Endothelial cell of umbilical vein (primary cell): ENCODE measurements at regions not wholly inside any gene's neighbourhood (a gene's known extent, or its start where the extent isn't known, plus 50 kb on each side); places are given as distances from the start of the nearest gene placed in this dataset.

Experiments
- BruUV-seq: library from RNA; stranded (reverse); fragments of 400-500 nt; replicated peaks from 2 replicates; lab custom pipeline; 2021; lab: Mats Ljungman, UMichigan
- CTCF ChIA-PET: fragments of 300-600, 350-600 bp; sonication (Branson Sonifier 250); formaldehyde crosslinking; loops from one replicate; lab custom pipeline; 2021; ENCODE audit warnings: antibody characterized with exemption, inconsistent platforms; lab: Charles Lee
- POLR2A ChIA-PET: fragments of 300-600, 350-600 bp; sonication (Branson Sonifier 250); formaldehyde crosslinking; loops from one replicate; lab custom pipeline; 2021; ENCODE audit warnings: antibody characterized with exemption, inconsistent platforms; lab: Charles Lee
- DNase-seq: peaks from one replicate; pipeline ENCODE4 v3.0.0-alpha.2; 2011; ENCODE audit warnings: low read depth, low spot score
- FAIRE-seq: peaks from 2 replicates; lab custom pipeline; 2011; peaks lifted over from hg19 to GRCh38; lab: Jason Lieb, UNC
- H2AFZ ChIP-seq: 2 replicates; pipeline ENCODE4 v1.6.0; 2012; ENCODE audit warnings: low read depth, low read length, control low read depth, inconsistent platforms
- H3K27ac ChIP-seq: 2 replicates; pipeline ENCODE4 v1.5.1; 2011; ENCODE audit warnings: low read depth, mild to moderate bottlenecking, control low read depth, low read length, moderate library complexity; ENCODE audit not compliant: insufficient read depth
- H3K27me3 ChIP-seq, 2 experiments: 2 replicates each; pipeline versions ENCODE4 v1.6.0 to v1.6.1; 2011; ENCODE audit warnings: low read length in 2 of 2, mixed read lengths in 1 of 2; ENCODE audit not compliant: control insufficient read depth in 2 of 2, insufficient read depth in 2 of 2
- H3K36me3 ChIP-seq, 2 experiments: 2 replicates in 1 of 2; 3 replicates in 1 of 2; pipeline ENCODE4 v1.5.1; 2011; ENCODE audit warnings: low read length in 2 of 2, mild to moderate bottlenecking in 1 of 2, moderate library complexity in 1 of 2; ENCODE audit not compliant: control insufficient read depth in 2 of 2, insufficient read depth in 2 of 2; ENCODE audit errors: extremely low read depth in 1 of 2
- H3K4me1 ChIP-seq: 3 replicates; pipeline ENCODE4 v1.5.1; 2011; ENCODE audit warnings: mild to moderate bottlenecking, low read length; ENCODE audit not compliant: control insufficient read depth, insufficient read depth; ENCODE audit errors: extremely low read depth
- H3K4me2 ChIP-seq: 2 replicates; pipeline ENCODE4 v1.6.1; 2011; ENCODE audit warnings: low read length, control low read depth, mixed read lengths; ENCODE audit not compliant: insufficient read depth
- H3K4me3 ChIP-seq, 3 experiments: fragments of 200-600 bp in 1 of 3; sonication (generic), shearing (Covaris generic) in 1 of 3; replicated peaks in 1 of 3; 2 replicates each; pipeline ENCODE4 v1.5.1; 2011 to 2016; ENCODE audit warnings: control low read depth in 3 of 3, low read length in 3 of 3, mild to moderate bottlenecking in 2 of 3, inconsistent platforms in 1 of 3, low read depth in 1 of 3, moderate library complexity in 1 of 3; ENCODE audit not compliant: insufficient read depth in 1 of 3
- H3K79me2 ChIP-seq: 2 replicates; pipeline ENCODE4 v1.6.0; 2012; ENCODE audit warnings: low read length, inconsistent platforms; ENCODE audit not compliant: control insufficient read depth, insufficient read depth
- H3K9ac ChIP-seq: replicated peaks from 2 replicates; pipeline ENCODE3; 2011; ENCODE audit warnings: low read length, control low read depth; ENCODE audit not compliant: insufficient read depth; ENCODE audit errors: extremely low read depth
- H3K9me1 ChIP-seq: replicated peaks from 3 replicates; pipeline ENCODE4 v1.6.0; 2011; ENCODE audit warnings: mild to moderate bottlenecking, low read length; ENCODE audit not compliant: control insufficient read depth, insufficient read depth; ENCODE audit errors: extremely low read depth
- H3K9me3 ChIP-seq: replicated peaks from 2 replicates; pipeline ENCODE4 v1.5.1; 2012; ENCODE audit warnings: low read length, inconsistent platforms; ENCODE audit not compliant: control insufficient read depth, insufficient read depth
- H4K20me1 ChIP-seq: replicated peaks from 2 replicates; pipeline ENCODE3; 2011; ENCODE audit warnings: mild to moderate bottlenecking, low read length; ENCODE audit not compliant: control insufficient read depth, insufficient read depth; ENCODE audit errors: extremely low read depth
- EZH2 ChIP-seq: IDR thresholded peaks from 2 replicates; pipeline ENCODE4 v1.6.1; 2012; ENCODE audit warnings: borderline replicate concordance, low read depth, mild to moderate bottlenecking, moderate library complexity, low read length, inconsistent platforms; ENCODE audit not compliant: severe bottlenecking
- GATA2 ChIP-seq: IDR thresholded peaks from 2 replicates; pipeline ENCODE4 v1.7.0; 2011; ENCODE audit warnings: low read depth, mild to moderate bottlenecking, moderate library complexity, mixed read lengths, low read length; ENCODE audit not compliant: insufficient read length, insufficient read depth
- JUN ChIP-seq: IDR thresholded peaks from 2 replicates; pipeline ENCODE4 v1.6.1; 2011; ENCODE audit warnings: borderline replicate concordance, low read depth; ENCODE audit not compliant: insufficient read length, insufficient read depth
- MYC ChIP-seq: IDR thresholded peaks from one replicate; pipeline ENCODE4 v1.6.1; 2011; ENCODE audit warnings: mild to moderate bottlenecking, low read depth, low read length
- POLR2A ChIP-seq: IDR thresholded peaks from 2 replicates; pipeline ENCODE4 v1.6.1; 2012; ENCODE audit warnings: low read depth, mild to moderate bottlenecking, control low read depth, low read length
- dilution Hi-C: fragments of 300-500 bp; cut with MboI; formaldehyde crosslinking; loops from one replicate; pipeline ENCODE4 v1.15.0; 2019; ENCODE audit warnings: low sequenced_read_pairs; ENCODE audit not compliant: extremely low pct_ligation_motif_present
- intact Hi-C: fragments of 100-400 bp; cut with micrococcal nuclease; formaldehyde crosslinking; loops from one replicate; pipeline ENCODE4 v1.10.0; 2022
- TF ChIP-seq, protein P1 (sequence below), 2 donors: IDR thresholded peaks; 1 replicate in 1 of 2; 2 replicates in 1 of 2; pipeline ENCODE4 v1.5.1; 2011; ENCODE audit warnings: low read length in 2 of 2, mild to moderate bottlenecking in 2 of 2, moderate library complexity in 2 of 2, control low read depth in 1 of 2, inconsistent platforms in 1 of 2, low read depth in 1 of 2; ENCODE audit not compliant: insufficient read depth in 1 of 2; ENCODE audit errors: extremely low read depth in 1 of 2

- Histone ChIP-seq H3K4me2 (no peak overlapping the region), H3K4me1 (no peaks in the 10 kb centered on the region), H3K4me3 (no peak overlapping the region), H3K27ac (no peak overlapping the region), H3K9me3 (peaks cover 4% of the 10 kb centered on the region), H3K27me3 (no peaks in the 10 kb centered on the region), H3K9me1 (no peaks in the 10 kb centered on the region), H3K79me2 (no peaks in the 10 kb centered on the region), H4K20me1 (no peaks in the 10 kb centered on the region), H3K36me3 (no peaks in the 10 kb centered on the region), H2AFZ (no peak overlapping the region), H3K9ac (no peak overlapping the region)
- ChIA-PET CTCF (no interaction called here), POLR2A (no interaction called here)
- intact Hi-C loops: no loop called here
- TF ChIP-seq GATA2 (no peak), EZH2 (no peak)
- TF ChIP-seq, protein P1, sequence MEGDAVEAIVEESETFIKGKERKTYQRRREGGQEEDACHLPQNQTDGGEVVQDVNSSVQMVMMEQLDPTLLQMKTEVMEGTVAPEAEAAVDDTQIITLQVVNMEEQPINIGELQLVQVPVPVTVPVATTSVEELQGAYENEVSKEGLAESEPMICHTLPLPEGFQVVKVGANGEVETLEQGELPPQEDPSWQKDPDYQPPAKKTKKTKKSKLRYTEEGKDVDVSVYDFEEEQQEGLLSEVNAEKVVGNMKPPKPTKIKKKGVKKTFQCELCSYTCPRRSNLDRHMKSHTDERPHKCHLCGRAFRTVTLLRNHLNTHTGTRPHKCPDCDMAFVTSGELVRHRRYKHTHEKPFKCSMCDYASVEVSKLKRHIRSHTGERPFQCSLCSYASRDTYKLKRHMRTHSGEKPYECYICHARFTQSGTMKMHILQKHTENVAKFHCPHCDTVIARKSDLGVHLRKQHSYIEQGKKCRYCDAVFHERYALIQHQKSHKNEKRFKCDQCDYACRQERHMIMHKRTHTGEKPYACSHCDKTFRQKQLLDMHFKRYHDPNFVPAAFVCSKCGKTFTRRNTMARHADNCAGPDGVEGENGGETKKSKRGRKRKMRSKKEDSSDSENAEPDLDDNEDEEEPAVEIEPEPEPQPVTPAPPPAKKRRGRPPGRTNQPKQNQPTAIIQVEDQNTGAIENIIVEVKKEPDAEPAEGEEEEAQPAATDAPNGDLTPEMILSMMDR (IDR thresholded peaks at IDR 0.05; ENCODE audit: extremely low read depth in 1 of 2, insufficient read depth in 1 of 2, low read depth in 1 of 2, low read length in 2 of 2): no peak
- no peak for FAIRE-seq
- no TSS peak for BruUV-seq
- dilution Hi-C loops: no loop called here
- no peak for DNase-seq
These were observed 484.8 kb upstream of the TSHZ3 start for GRCh38 chr19:31834070-31834469.

DNA sequence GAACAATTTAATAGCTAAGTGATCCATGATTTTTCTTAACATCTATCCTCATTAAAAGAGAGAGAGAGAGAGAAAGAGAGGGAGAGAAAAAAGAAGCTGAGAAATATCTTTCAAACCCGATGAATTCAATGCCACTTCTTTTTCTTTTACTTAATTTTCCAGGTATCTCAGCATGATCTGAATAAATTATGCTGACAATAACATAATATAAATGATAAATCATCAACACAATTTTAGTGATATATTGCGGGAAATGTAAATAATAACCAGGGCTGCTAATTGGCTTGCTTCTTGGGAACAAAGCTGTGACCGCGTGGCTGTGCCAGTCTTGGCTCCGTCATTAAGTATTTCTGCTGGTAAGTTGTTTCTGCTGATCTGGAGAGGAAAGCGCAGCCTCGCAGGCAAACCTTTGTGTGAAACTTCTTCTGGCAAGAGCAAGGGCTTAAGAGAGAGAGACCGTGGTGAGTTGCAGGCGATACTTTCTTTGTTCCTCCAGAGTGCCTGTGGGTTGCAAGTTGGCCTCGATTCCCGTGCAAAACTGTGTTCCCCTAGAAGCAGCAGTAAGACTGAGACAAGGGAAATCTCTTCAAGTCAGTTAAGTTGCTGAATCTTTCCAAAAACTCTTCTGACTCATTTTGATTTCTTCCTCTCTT is 489.1 kb upstream of the TSHZ3 start:
- H3K79me2 ChIP-seq: no peaks in the 10 kb centered on the region
- no peak overlapping the region for H3K4me3 ChIP-seq
- H3K9ac ChIP-seq: no peak overlapping the region
- ChIA-PET CTCF (no interaction called here), POLR2A (no interaction called here)
- no TSS peak for BruUV-seq
- no peak overlapping the region for H3K27ac ChIP-seq
- H3K27me3 ChIP-seq: no peaks in the 10 kb centered on the region
- H3K4me1 ChIP-seq: no peaks in the 10 kb centered on the region
- dilution Hi-C loops: no loop called here
- H4K20me1 ChIP-seq: no peaks in the 10 kb centered on the region
- H3K9me1 ChIP-seq: no peaks in the 10 kb centered on the region
- no peak overlapping the region for H3K4me2 ChIP-seq
- FAIRE-seq (no peak), DNase-seq (no peak)
- no peak overlapping the region for H2AFZ ChIP-seq
- TF ChIP-seq GATA2 (no peak), MYC (no peak), POLR2A (no peak), JUN (no peak)
- TF ChIP-seq, protein P1 (IDR thresholded peaks at IDR 0.05; ENCODE audit: extremely low read depth in 1 of 2, insufficient read depth in 1 of 2, low read depth in 1 of 2, low read length in 2 of 2): no peak
- no peaks in the 10 kb centered on the region for H3K9me3 ChIP-seq
- H3K36me3 ChIP-seq: no peaks in the 10 kb centered on the region
- intact Hi-C loops: no loop called here
